ENCODE measurements at regions not wholly inside any gene's neighbourhood (a gene's known extent, or its start where the extent isn't known, plus 50 kb on each side); places are given as distances from the start of the nearest gene placed in this dataset.

- 45% methylated on average over 17 of the region's 17 CpGs; no CpG with 5 or more reads in 1 of the 2 donors for WGBS, 2 donors (ENCODE audit: low coverage in 1 of 2)
- H3K27ac ChIP-seq: no peak overlapping the region
- TF ChIP-seq EP300 (IDR thresholded peaks at IDR 0.05; ENCODE audit: low read depth) (no peak), CTCF (IDR thresholded peaks at IDR 0.05) (no peak), POLR2A (IDR thresholded peaks at IDR 0.05) (no peak), POLR2AphosphoS5 (IDR thresholded peaks at IDR 0.05) (no peak)
- no peaks in the 10 kb centered on the region for H3K27me3 ChIP-seq
- DNase-seq: no peak
- H3K4me3 ChIP-seq: no peak overlapping the region
- no peaks in the 10 kb centered on the region for H3K36me3 ChIP-seq
- in situ Hi-C loops (cut with MboI; ENCODE audit: low pct_ligation_motif_present in 1 of 4, low pct_unique_long_range_greater_than_20kb in 1 of 4, low sequenced_read_pairs in 3 of 4): no loop called here
- no peaks in the 10 kb centered on the region for H3K4me1 ChIP-seq
- intact Hi-C loops (cut with DNase I; ENCODE audit: low total_unique reads): no loop called here
- H3K9me3 ChIP-seq: no peaks in the 10 kb centered on the region
Measured at GRCh38 chr19:56966225-56966696, 125.7 kb upstream of the PEG3 start.

- Histone ChIP-seq H3K4me3 (no peak overlapping the region), H3K9me3 (no peaks in the 10 kb centered on the region), H3K27me3 (no peaks in the 10 kb centered on the region), H3K36me3 (no peaks in the 10 kb centered on the region), H3K4me1 (no peaks in the 10 kb centered on the region), H3K27ac (no peak overlapping the region)
- DNase-seq: no peak
- in situ Hi-C loops (cut with MboI; ENCODE audit: low pct_ligation_motif_present in 1 of 4, low pct_unique_long_range_greater_than_20kb in 1 of 4, low sequenced_read_pairs in 3 of 4): no loop called here
- intact Hi-C loops (cut with DNase I; ENCODE audit: low total_unique reads): no loop called here
- no peak for TF ChIP-seq EP300 (IDR thresholded peaks at IDR 0.05; ENCODE audit: low read depth)
- no peak for TF ChIP-seq POLR2AphosphoS5 (IDR thresholded peaks at IDR 0.05)
- TF ChIP-seq CTCF (IDR thresholded peaks at IDR 0.05): no peak
- TF ChIP-seq POLR2A (IDR thresholded peaks at IDR 0.05): no peak
- WGBS, 2 donors (ENCODE audit: low coverage in 1 of 2): 84% methylated on average over 13 of the region's 13 CpGs; no CpG with 5 or more reads in 1 of the 2 donors
Measured at GRCh38 chr19:56966697-56967299, 126.3 kb upstream of the PEG3 start.

- 22 to 25% methylated on average over 1 to 2 of the region's 2 CpGs for WGBS, 2 donors (ENCODE audit: low coverage in 1 of 2)
- no peak overlapping the region for H3K4me3 ChIP-seq
- no peaks in the 10 kb centered on the region for H3K36me3 ChIP-seq
- in situ Hi-C loops (cut with MboI; ENCODE audit: low pct_ligation_motif_present in 1 of 4, low pct_unique_long_range_greater_than_20kb in 1 of 4, low sequenced_read_pairs in 3 of 4) (no loop called here), intact Hi-C loops (cut with DNase I; ENCODE audit: low total_unique reads) (no loop called here)
- TF ChIP-seq POLR2A (IDR thresholded peaks at IDR 0.05): no peak
- TF ChIP-seq POLR2AphosphoS5 (IDR thresholded peaks at IDR 0.05): no peak
- TF ChIP-seq CTCF (IDR thresholded peaks at IDR 0.05): no peak
- no peak for TF ChIP-seq EP300 (IDR thresholded peaks at IDR 0.05; ENCODE audit: low read depth)
- no peak for DNase-seq
- no peaks in the 10 kb centered on the region for H3K9me3 ChIP-seq
- peak overlapping the region in 2 of 4 donors; percentile 31 to 47 for H3K27ac ChIP-seq
- no peaks in the 10 kb centered on the region for H3K4me1 ChIP-seq
- no peaks in the 10 kb centered on the region for H3K27me3 ChIP-seq
Measured at GRCh38 chr19:56969156-56969555, 128.6 kb upstream of the PEG3 start.

GRCh38 chr19:56969759-56970178, 129.2 kb upstream of the PEG3 start:
- 20 to 62% methylated on average over 2 to 6 of the region's 6 CpGs for WGBS, 2 donors (ENCODE audit: low coverage in 1 of 2)
- Histone ChIP-seq H3K9me3 (peaks cover 0 to 2% of the 10 kb centered on the region in 2 donors), H3K4me3 (no peak overlapping the region), H3K27ac (peak overlapping the region in 3 of 4 donors; percentile 16 to 47 (median 31)), H3K36me3 (no peaks in the 10 kb centered on the region), H3K4me1 (no peaks in the 10 kb centered on the region), H3K27me3 (no peaks in the 10 kb centered on the region)
- in situ Hi-C loops (cut with MboI; ENCODE audit: low pct_ligation_motif_present in 1 of 4, low pct_unique_long_range_greater_than_20kb in 1 of 4, low sequenced_read_pairs in 3 of 4): no loop called here
- DNase-seq: no peak
- intact Hi-C loops (cut with DNase I; ENCODE audit: low total_unique reads): no loop called here
- peak; percentile 35 for TF ChIP-seq EP300 (IDR thresholded peaks at IDR 0.05; ENCODE audit: low read depth)
- TF ChIP-seq POLR2AphosphoS5 (IDR thresholded peaks at IDR 0.05): peak in 2 of 3 donors; percentile 43 to 51
- TF ChIP-seq POLR2A (IDR thresholded peaks at IDR 0.05): no peak
- TF ChIP-seq CTCF (IDR thresholded peaks at IDR 0.05): no peak

Measured in transverse colon (tissue), 4 donors.